ENCODE measurements at regions not wholly inside any gene's neighbourhood (a gene's known extent, or its start where the extent isn't known, plus 50 kb on each side); places are given as distances from the start of the nearest gene placed in this dataset.
"Not testable (repeated sequence)": the region's sequence is repeated elsewhere in the genome, so short reads cannot be mapped to it uniquely, and the experiment has no call there.

GRCh38 chr5:29203049-29203448, 1990.4 kb upstream of the CDH6 start:
- Histone ChIP-seq H3K27me3 (no peaks in the 10 kb centered on the region), H3K4me1 (no peaks in the 10 kb centered on the region), H3K4me3 (no peak overlapping the region), H3K9me3 (no peaks in the 10 kb centered on the region), H3K27ac (no peak overlapping the region), H3K36me3 (replicated peaks in 1 of 2; ENCODE audit: insufficient read depth in 1 of 2, low read depth in 2 of 2) (no peaks in the 10 kb centered on the region)
- ATAC-seq (no peak), DNase-seq (no peak)
- TF ChIP-seq CTCF (IDR thresholded peaks at IDR 0.05), result no peak
- TF ChIP-seq POLR2A (IDR thresholded peaks at IDR 0.05), result no peak
- intact Hi-C loops (cut with DNase I), result no loop called here

GRCh38 chr5:29197631-29198454, 1995.6 kb upstream of the CDH6 start:
- DNase-seq (no peak), ATAC-seq (no peak)
- TF ChIP-seq CTCF (IDR thresholded peaks at IDR 0.05) (no peak), POLR2A (IDR thresholded peaks at IDR 0.05) (no peak)
- 37 to 39% methylated on average over 2 of the region's 2 CpGs for WGBS, 2 donors
- intact Hi-C loops (cut with DNase I), result no loop called here
- Histone ChIP-seq H3K9me3 (no peaks in the 10 kb centered on the region), H3K27ac (no peak overlapping the region), H3K27me3 (no peaks in the 10 kb centered on the region), H3K36me3 (replicated peaks in 1 of 2; ENCODE audit: insufficient read depth in 1 of 2, low read depth in 2 of 2) (no peaks in the 10 kb centered on the region), H3K4me3 (no peak overlapping the region), H3K4me1 (no peaks in the 10 kb centered on the region)

- Histone ChIP-seq H3K4me3 (no peak overlapping the region), H3K9me3 (no peaks in the 10 kb centered on the region), H3K4me1 (no peaks in the 10 kb centered on the region), H3K27me3 (no peaks in the 10 kb centered on the region), H3K27ac (no peak overlapping the region), H3K36me3 (replicated peaks in 1 of 2; ENCODE audit: insufficient read depth in 1 of 2, low read depth in 2 of 2) (no peaks in the 10 kb centered on the region)
- TF ChIP-seq CTCF (IDR thresholded peaks at IDR 0.05) (no peak), POLR2A (IDR thresholded peaks at IDR 0.05) (no peak)
- WGBS, 2 donors, result 21 to 38% methylated on average over 1 of the region's 1 CpG
- intact Hi-C loops (cut with DNase I), result no loop called here
- no peak for ATAC-seq
- DNase-seq, result no peak
Measured at GRCh38 chr5:29193972-29194371, 1999.5 kb upstream of the CDH6 start.

- DNase-seq, H3K27ac ChIP-seq: not testable (repeated sequence)
- WGBS, 2 donors, result 69 to 80% methylated on average over 16 to 24 of the region's 28 CpGs
Measured at GRCh38 chr5:29191269-29192048, 2002.0 kb upstream of the CDH6 start.

GRCh38 chr5:29190398-29190797, 2003.1 kb upstream of the CDH6 start:
- H3K27ac ChIP-seq; H3K4me3 ChIP-seq; intact Hi-C loops (cut with DNase I); ATAC-seq; H3K4me1 ChIP-seq; H3K36me3 ChIP-seq (replicated peaks in 1 of 2; ENCODE audit: insufficient read depth in 1 of 2, low read depth in 2 of 2); H3K27me3 ChIP-seq; H3K9me3 ChIP-seq; DNase-seq: not testable (repeated sequence)
- 40 to 58% methylated on average over 1 of the region's 1 CpG for WGBS, 2 donors

More at GRCh38 chr5:29191269-29192048, 2002.0 kb upstream of the CDH6 start:
- H3K9me3 ChIP-seq; H3K27me3 ChIP-seq; H3K4me1 ChIP-seq; ATAC-seq; H3K36me3 ChIP-seq (replicated peaks in 1 of 2; ENCODE audit: insufficient read depth in 1 of 2, low read depth in 2 of 2); H3K4me3 ChIP-seq; intact Hi-C loops (cut with DNase I): not testable (repeated sequence)

GRCh38 chr5:29186380-29186779, 2007.1 kb upstream of the CDH6 start:
- ATAC-seq; H3K4me1 ChIP-seq; H3K9me3 ChIP-seq; intact Hi-C loops (cut with DNase I); H3K36me3 ChIP-seq (replicated peaks in 1 of 2; ENCODE audit: insufficient read depth in 1 of 2, low read depth in 2 of 2); DNase-seq; H3K4me3 ChIP-seq; H3K27me3 ChIP-seq; H3K27ac ChIP-seq: not testable (repeated sequence)
- WGBS, 2 donors, result 61 to 70% methylated on average over 5 of the region's 5 CpGs

Data from body of pancreas (tissue), 4 donors.